ENCODE measurements at regions not wholly inside any gene's neighbourhood (a gene's known extent, or its start where the extent isn't known, plus 50 kb on each side); places are given as distances from the start of the nearest gene placed in this dataset.

DNA sequence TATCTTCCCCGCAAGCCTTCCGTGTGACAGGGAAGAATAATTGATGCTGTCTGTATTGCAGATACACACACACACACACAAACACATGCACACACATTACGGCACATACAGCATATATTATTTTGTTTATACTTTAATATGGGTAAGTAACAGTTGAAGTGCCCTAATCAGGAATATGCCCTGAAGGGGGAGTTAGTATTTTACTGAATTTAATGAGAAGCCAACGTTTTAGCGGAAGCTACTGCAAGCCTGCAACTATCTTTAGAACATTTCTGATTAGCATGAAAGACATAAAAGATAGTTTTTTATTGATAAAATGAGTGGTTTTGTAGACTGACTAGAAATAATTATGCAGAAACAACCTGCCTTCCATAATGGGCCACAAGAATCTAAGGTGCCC, 296.6 kb upstream of the SLCO3A1 start:
- no peak for DNase-seq (ENCODE audit: low read depth)

DNA sequence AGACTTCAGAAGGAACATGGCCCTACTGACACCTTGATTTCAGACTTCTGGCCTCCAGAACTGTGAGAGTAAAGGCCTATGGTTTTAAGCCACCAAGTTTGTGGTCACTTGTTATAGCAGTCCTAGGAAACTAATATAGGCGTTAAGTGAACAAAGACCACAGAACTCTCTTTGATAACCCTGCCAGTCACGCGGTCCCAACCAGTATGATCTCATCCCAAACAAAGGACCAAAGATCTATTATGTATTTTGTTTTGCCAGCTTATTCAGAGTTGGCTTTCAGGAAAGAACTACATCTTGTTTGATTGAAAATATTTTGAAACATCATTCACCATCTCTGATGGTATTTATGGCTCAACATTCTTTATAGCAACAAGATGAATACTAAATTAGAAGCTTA, 294.4 kb upstream of the SLCO3A1 start:
- no peak for DNase-seq (ENCODE audit: low read depth)

DNA sequence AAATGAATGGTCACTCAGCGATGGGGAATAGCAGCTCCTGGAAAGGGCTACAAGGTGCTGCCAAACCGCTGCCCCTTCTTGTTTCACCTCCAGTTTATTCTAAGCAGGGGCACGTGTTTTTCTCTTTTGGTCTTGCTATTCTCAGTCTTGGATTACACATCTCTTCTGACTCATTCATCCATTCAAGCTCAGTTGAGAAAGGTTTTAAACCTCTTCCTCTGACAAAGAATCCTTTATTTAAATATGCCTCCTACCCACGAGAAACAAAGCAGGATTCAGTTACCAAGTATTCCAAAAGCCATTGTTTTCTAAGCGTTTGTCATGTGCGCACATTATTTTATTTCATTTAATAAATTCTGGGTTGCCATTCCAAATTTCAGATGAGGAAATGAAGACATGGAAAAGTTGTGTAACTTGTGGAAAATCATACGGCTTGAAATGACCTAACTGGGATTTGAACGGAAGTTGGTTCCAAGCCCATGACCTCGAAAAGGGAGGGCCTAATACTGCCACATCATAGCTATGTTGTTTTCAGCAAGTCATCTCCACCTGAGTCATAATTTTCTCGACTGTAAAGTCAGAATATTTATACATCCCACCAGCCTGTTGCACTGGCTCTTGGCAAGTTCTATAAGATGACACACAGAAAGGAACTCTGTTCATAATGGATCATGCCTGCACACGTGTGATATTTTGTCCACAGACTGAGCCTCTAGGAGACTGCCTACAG, 292.0 kb upstream of the SLCO3A1 start:
- peak; percentile 84 for DNase-seq (ENCODE audit: low read depth)

DNA sequence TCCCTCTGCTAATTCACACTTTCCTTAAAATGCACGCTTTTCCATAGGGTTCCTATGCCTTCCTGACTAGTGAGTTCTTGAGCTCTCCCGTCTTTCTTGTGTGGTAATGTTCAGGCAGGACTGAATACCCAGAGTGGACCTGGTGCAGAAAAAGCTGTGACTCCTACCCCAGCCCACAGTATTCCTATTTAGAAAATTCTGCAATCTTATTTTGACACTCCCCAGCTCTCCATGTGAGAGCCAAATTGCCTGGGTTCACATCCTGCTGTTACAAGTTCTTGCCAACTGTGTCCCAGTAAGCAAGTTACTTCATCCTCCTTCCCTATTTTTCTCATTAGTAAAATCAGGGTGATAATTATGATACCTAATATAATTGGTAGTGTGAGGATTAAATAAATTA, 290.8 kb upstream of the SLCO3A1 start:
- DNase-seq (ENCODE audit: low read depth), result no peak

DNA sequence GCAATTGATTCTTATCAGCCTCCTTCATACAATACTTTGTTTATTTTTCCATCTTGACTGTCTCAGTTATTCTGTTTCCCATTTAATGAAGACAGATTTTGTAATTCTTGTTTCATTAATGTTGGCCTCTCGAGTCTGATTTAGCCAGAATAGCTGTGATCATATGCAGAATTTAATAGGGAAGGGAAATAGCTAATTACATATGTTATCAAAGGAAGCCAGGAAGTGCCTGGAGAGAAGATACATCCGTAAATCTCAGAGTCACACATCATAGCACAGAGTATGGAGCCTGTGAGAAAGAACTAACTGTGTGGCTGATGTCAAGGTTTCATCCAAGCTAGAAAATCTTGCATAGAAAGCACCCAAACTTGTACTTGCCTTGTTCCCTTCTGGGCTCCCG, 288.9 kb upstream of the SLCO3A1 start:
- no peak for DNase-seq (ENCODE audit: low read depth)

DNA sequence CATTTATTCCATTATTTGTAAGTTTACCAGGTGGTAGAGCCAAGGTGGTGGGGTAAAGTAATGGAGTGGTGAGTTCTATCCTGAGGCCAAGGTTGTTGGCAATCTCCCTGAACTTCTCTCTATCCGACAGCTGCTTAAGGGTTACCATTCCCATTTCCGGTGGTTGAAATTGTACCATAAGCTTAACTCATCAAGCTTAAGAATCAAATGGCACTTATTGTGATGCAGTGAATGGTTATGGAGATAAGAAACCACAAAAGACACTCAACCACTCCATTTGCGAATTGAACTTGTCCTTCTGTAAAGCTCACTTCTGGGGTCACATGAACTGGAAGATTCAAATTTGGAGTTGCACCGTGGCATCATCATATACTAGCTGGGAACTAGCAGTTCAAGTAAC, 287.4 kb upstream of the SLCO3A1 start:
- no peak for DNase-seq (ENCODE audit: low read depth)

DNA sequence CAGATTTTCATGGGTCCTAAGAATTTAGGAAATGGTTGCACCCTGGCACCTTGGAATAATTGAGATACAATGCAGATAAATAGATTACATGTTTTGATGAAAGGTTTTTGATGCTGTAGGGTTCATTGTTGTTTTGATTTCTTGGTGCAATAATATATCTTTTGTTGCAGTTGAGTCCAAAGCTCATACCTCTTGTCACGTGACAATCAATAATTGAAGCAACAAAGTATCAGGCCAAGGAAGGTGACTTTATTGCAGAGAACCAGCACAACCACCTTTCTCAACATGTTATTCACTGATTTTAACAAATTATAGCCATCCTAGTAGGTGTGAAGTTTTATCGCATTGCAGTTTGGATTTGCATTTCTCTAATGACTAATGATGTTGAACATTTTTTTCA, 285.5 kb upstream of the SLCO3A1 start:
- no peak for DNase-seq (ENCODE audit: low read depth)

DNA sequence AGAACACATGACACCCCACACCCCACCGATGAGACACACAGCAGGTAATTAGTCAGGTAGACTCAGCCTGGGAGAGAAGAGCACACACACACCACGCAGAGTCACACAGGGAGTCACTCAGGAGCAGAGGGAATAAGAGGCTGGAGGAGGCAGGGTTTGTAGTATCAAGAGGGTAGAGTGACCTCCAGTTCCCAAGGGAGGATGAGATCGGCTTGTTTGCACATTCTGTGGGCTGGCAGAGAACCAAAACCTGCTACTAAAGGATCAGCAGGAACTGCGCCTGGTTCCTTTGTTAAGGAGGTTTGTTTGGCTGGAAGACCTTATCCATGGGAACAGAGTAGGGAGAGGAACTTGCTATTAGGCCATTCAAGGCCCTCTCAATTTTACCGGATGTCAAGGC, 281.4 kb upstream of the SLCO3A1 start:
- peak; percentile 37 for DNase-seq (ENCODE audit: low read depth)

DNA sequence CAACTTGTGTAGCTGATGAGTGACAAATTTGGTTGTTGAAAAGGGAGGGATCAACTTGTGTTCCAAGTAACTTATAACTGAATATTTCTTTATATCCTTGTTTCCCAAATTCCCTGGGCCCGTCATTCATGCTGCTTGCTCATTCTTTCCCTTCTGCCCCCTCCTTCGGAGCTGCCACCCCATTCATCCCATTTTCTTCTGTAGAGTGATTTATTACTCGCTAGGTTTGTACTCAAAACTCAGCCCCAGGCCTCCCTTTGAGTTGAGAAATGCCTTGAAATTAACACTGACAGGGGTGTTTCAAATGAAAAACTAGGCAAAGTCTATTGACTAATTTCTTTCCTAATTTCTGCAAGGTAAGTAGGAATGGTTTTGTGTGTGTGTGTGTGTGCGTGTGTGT, 277.4 kb upstream of the SLCO3A1 start:
- DNase-seq (ENCODE audit: low read depth), result no peak

DNA sequence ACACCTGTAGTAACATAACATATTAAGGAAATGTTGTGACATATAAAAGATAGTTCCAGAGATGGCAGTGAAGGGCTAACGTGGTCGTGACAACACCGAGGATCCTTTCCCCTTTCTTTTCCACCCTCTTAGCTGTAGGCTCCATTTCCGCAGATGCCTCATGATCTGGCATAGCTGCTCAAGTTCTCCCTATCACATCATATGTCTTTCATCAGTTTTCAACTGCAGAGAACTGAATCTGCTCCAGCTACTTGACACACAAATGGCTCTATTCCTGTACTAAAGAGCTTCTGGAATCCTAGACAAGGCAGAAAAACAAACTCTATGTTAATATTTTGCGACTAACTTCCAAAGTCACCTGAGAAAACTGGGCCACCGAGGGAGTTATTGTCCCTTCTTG, 275.0 kb upstream of the SLCO3A1 start:
- no peak for DNase-seq (ENCODE audit: low read depth)

DNA sequence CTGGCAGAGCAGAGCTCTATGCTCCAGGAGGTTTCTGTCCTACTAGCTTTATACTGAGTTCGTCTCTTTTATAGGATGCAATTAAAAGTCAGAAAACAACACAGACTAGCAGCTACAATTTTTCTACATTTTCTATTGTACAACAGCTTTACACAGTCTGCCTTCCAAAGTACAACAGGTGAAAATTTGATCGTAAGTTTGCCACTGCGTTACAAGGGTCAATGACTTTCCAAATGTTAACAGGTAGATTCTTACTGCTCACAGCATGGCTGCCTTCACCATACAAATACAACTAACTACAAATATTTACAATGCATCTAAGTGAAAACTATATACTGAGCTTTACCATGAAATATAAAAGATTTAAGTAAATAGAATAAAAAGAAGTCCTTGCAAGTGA, 268.6 kb upstream of the SLCO3A1 start:
- no peak for DNase-seq (ENCODE audit: low read depth)

DNA sequence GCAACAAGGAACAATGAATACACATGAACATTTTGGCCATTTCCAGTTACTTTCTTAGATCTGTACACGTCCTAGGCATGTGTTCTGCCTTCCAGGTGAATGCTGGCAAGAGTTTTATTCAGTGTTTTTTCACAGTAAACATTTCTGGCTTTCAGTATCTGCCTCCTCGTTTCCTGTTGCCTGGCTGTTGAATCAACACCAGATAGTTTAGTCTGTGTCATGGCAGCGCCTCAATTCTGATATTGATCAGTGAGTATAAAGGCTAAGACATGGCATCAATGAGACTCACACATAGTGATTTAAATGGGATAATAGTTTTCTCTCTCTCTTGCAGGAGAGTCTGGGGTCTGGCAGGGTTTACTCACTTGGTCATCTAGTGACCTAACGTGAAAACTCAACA, 266.9 kb upstream of the SLCO3A1 start:
- DNase-seq (ENCODE audit: low read depth), result no peak

DNA sequence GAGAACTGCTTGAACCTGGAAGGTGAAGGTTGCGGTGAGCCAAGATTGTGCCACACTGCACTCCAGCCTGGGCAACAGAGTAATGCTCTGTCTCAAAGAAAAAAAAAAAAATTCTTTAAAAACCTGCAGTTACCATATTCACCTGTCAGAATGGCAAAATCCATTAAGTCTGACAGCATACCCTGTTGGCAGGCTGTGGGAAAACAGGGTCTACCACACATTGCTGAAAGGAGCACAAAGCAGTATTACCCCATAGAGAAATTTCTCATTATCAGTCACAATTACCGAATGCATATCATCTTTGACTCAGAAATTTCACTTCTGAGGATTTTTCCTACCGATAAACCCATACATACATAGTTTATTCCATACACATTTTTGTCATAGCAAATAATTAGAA, 264.1 kb upstream of the SLCO3A1 start:
- no peak for DNase-seq (ENCODE audit: low read depth)

DNA sequence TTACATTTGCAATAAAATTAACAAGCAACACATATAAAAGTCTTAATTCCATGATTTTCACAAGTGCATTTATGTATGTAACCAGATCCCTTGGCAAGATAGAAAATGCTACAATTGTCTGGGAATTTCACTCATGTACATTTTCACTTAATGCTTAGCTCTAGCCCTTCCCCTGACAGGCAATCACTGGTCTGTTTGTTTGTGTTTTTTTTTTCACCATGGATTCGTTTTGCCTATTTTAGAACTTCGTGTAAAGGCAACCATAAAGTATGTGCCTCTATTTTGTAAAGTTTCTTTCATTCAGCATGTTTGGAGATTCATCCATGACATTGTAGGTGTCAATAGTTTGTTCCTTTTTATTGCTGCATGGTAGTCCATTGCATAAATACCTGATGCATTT, 260.9 kb upstream of the SLCO3A1 start:
- no peak for DNase-seq (ENCODE audit: low read depth)

DNA sequence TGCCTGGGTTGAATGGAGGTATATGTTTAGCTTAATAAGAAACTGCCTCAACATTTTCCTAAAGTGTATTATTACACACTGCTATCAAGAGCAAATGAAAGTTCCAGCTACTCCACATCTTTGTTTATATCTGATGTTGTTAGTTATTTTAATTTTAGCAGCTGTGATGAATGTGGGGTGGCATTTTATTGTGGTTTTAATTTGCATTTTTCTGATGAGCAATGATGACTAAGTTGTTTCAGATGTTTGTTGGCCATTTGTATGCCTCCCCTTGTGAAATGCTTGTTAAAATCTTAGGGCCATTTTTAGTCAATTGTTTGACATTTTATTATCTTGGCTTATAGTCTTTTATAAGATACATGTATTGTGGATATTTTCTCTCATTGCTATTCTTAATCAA, 260.4 kb upstream of the SLCO3A1 start:
- DNase-seq (ENCODE audit: low read depth), result no peak

DNA sequence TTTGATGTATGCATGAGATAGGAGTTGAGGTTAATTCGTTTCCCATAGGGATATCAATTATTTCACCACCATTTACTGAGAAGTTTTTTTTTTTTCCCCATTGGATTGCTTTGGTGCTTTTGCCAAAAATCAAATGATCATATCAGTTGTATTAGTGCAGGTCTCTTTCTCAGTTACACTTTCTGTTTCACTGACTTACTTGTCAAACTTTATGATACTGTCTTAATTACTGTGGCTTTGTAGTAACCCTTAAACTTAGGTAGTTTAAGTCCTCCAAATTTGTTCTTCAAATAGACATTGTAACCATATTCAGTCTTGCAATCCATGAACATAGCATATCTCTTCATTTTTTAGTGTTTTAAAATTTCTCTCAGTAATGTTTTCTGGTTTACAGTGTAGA, 259.9 kb upstream of the SLCO3A1 start:
- no peak for DNase-seq (ENCODE audit: low read depth)

DNA sequence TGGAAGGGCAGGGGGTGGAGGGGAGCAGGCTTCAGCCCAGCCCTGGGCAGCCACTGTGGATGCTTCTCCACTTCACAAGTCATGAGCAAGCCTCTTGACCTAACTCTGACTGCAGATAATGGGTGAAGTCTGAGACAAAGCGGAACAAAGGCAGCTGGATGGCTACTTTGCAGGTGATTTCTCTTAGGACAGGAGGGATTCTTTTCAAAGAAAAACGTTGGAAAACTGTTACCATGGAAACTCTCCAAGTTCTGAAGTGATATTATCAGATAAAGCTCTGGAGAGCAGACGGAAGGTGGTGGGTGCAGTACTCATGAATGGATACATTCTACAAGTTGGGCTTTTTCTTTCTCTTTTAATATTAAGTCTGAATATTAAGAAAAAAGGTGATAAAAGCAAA, 254.2 kb upstream of the SLCO3A1 start:
- DNase-seq (ENCODE audit: low read depth), result no peak

DNA sequence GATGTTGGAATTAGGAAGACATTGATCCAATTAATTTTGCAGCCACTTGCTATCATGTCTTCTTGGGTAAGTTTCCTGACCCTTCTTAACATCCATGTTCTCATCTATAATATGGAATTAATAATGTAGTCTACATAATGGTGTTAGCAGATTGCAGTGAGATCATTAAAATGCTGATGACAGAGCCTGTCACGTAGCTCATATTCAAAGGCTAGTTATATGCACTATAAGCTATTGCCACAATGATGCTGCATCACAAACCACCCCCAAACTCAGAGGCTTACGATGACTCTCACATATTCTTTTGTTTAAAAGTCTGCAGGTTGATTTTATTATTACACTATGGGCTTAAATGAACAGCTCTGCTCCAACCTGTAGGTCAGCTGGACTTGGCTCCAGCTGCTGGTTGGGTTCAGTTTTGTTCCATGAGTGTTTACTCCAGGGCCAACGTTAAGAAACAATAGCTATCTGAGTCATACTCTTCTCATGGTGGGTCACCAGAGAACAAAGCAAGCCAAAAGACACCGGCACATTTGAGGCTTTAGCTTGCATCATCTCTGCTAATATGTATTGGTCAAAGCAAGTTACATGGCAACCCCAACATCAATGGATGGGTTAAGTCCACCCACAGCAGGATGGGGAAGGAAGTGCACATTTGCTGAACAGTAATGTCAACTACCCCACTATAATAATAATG, 250.0 kb upstream of the SLCO3A1 start:
- no peak for DNase-seq (ENCODE audit: low read depth)

DNA sequence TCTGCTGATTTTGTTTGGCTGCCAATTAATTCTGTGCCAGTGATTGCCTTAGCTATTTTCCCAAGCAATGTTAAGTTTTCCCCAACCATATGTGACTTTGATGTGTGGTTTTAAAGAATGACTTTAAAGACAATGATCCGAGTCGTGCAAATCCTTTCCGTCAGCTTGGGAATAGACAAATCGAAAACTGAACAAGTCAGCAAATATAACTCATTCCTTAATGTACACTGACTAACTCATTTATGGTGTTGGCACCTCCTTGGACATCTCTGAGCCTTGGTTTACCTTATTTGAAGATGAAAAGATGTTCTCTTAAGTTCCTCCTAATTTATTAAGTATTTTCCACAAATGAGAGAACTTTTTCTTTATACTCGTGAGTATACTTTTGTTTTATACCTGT, 249.4 kb upstream of the SLCO3A1 start:
- DNase-seq (ENCODE audit: low read depth), result no peak

DNA sequence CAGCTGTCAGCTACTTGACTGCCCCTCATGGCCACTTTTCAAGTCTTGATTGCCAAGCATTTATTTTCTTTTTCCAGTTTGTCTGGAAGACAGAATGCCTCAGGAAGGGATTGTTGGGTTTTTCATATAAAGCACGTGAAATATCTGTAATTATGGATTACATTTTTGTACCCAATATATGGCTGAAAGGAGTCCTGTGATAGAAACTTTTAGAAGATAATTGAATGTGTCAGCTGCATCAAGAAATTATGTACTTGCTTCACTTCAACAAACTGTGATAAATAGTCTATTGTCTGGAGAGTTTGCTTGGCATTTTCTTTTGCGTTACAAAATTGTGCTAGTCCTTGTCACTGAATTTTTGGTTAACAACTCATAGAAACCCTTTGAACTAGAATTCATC, 247.9 kb upstream of the SLCO3A1 start:
- no peak for DNase-seq (ENCODE audit: low read depth)

DNA sequence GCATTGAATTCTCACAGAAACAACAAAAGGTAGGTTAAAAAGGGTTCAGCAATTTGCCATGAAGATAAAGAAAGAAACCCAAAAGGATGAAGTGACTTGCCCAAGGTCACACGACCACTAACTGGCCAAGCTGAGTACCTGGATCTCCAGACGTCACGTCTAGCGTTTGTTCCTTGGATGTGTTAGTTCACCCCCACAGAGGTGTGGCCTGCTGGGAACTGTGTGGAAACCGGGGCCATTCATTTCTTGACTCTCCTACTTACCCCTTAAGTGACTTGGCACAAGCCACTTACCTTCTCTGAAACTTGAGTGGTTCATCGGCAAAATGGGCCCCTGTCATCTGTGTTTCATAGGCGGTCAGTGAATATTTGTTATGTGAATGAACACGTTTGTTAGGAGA, 244.3 kb upstream of the SLCO3A1 start:
- no peak for DNase-seq (ENCODE audit: low read depth)

DNA sequence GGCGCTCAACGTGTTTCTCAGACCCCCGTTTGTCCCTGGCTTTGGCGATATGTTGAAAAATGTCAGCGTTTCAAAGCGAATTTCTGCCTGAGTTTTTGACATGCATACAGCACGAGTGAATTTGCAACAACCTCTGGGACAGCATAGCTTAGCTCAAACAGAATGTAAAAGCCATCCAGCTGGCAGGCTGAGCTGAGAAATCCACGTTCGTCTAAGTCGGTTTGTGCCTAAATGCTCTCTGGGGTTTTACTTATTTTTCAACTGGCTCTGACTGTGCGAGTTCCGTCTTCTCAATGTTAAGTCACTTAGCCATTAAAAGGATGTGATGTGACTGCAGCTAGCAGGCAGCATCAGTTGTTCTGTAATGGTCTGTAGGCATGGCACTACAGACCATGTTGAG, 243.5 kb upstream of the SLCO3A1 start:
- no peak for DNase-seq (ENCODE audit: low read depth)

DNA sequence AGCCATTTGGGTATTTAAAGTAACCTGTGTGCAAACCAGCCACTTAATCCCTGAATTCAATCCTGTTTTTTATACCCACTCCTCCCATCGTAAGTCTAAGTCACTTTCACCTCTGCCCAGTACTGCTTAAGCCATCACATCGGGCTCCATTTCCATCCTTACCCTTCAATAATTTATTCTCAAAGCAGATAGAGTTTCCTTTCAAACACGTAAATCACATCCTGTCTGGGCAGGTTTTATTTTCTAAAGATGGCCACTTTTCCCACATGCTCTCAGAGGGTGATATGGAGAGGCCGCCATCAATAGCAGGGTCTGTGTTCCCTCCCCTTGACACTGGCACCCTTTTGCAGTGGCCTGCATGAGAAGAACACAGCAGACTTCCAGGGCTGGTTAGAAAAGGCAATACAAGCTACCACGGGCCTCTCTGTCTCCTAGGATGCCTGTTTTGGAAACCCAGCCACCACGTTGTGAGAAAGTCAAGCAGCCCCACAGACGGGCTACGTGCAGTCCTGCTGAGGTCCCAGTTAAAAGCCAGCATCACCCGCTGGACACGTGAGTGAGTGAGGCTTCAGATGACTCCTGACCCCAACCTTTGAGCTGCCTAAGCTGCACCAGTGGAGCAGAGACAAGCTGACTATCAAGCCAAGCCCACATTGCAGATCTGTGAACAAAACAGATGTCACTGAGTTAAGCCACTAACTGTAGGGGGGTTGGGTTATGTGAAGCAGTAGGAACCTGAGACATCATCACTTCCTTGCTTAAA, 241.8 kb upstream of the SLCO3A1 start:
- DNase-seq (ENCODE audit: low read depth), result no peak
